ENCODE measurements at regions not wholly inside any gene's neighbourhood (a gene's known extent, or its start where the extent isn't known, plus 50 kb on each side); places are given as distances from the start of the nearest gene placed in this dataset.

DNA sequence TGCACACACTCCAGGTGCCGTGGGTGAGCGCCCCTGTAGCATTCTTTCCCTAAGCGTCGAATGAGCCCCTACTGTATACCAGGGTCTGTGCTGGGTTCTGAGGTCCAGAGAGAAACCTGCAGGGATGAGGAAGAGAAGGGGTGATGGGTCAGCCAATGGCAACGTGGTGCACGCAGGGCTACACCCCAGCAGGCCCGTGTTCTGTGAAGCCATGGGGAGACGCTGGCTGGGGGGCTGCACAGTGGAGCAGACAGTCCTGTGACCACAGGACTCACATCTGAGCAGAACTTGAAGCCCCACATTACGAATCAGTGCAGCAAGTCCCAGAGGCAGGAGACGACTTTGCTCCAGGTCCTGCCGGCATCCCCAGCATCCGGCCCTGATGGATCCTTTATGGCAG is 1481.4 kb downstream of the BRD1 start:
- TF ChIP-seq CTCF (IDR thresholded peaks at IDR 0.05) (no peak), POLR2AphosphoS5 (IDR thresholded peaks at IDR 0.05; ENCODE audit: low read depth, low read length) (no peak), TCF7L2 (IDR thresholded peaks at IDR 0.05; ENCODE audit: low read depth, low read length) (no peak), REST (IDR thresholded peaks at IDR 0.05; ENCODE audit: insufficient read depth in 1 of 2, low read depth in 2 of 2, low read length in 1 of 2) (no peak)

Data from Panc1 (cell line).